HEK293 (cell line): ENCODE measurements at regions not wholly inside any gene's neighbourhood (a gene's known extent, or its start where the extent isn't known, plus 50 kb on each side); places are given as distances from the start of the nearest gene placed in this dataset.

Experiments used
- CTCF ChIA-PET: fragments of 350-600 bp; formaldehyde crosslinking; extraction: SDS; loops from one replicate; lab custom pipeline; 2021; ENCODE audit warnings: antibody characterized with exemption; lab: Yijun Ruan, JAX
- POLR2A ChIA-PET: fragments of 300-600 bp; formaldehyde crosslinking; extraction: SDS; loops from one replicate; lab custom pipeline; 2020; ENCODE audit warnings: antibody characterized with exemption, inconsistent platforms; lab: Yijun Ruan, JAX
- H3K27ac ChIP-seq: fragments of 200-500 bp; sonication (Bioruptor generic); 2 replicates; pipeline ENCODE4 v1.5.1; 2014; ENCODE audit warnings: low read depth, low read length, control low read depth, inconsistent platforms; ENCODE audit errors: extremely low read depth
- H3K36me3 ChIP-seq, 2 experiments: fragments of 200-500 bp in 1 of 2; sonication (Bioruptor generic) in 1 of 2; 1 replicate in 1 of 2; 2 replicates in 1 of 2; pipeline ENCODE4 v1.5.1; 2014 to 2017; ENCODE audit warnings: inconsistent platforms in 2 of 2, low read length in 2 of 2; ENCODE audit not compliant: control insufficient read depth in 2 of 2, insufficient read depth in 1 of 2
- H3K4me1 ChIP-seq: fragments of 200-500 bp; sonication (Bioruptor generic); 2 replicates; pipeline ENCODE4 v1.5.1; 2014; ENCODE audit warnings: mild to moderate bottlenecking, low read length, inconsistent platforms; ENCODE audit not compliant: control insufficient read depth, insufficient read depth
- H3K4me3 ChIP-seq: 2 replicates; pipeline ENCODE4 v1.5.1; 2011; ENCODE audit warnings: low read depth, mild to moderate bottlenecking, control low read depth, low read length, moderate library complexity
- H3K9me3 ChIP-seq: fragments of 200-500 bp; sonication (Bioruptor generic); 2 replicates; pipeline ENCODE4 v1.5.1; 2014; ENCODE audit warnings: low read depth, low read length, inconsistent platforms; ENCODE audit not compliant: control insufficient read depth, insufficient read depth
- GLIS2 ChIP-seq: fragments of 450-650 bp; formaldehyde crosslinking; IDR thresholded peaks from 2 replicates; pipeline ENCODE4 v1.5.1; 2016; ENCODE audit warnings: missing biosample characterization, missing genetic modification characterization
- MYNN ChIP-seq: fragments of 450-650 bp; formaldehyde crosslinking; IDR thresholded peaks from 2 replicates; pipeline ENCODE4 v1.5.1; 2016; ENCODE audit warnings: missing biosample characterization, missing genetic modification characterization, borderline replicate concordance
- ZNF23 ChIP-seq: fragments of 450-650 bp; formaldehyde crosslinking; IDR thresholded peaks from 2 replicates; pipeline ENCODE4 v1.5.1; 2016; ENCODE audit warnings: missing biosample characterization, missing genetic modification characterization, borderline replicate concordance
- ZNF311 ChIP-seq: fragments of 450-650 bp; formaldehyde crosslinking; IDR thresholded peaks from 2 replicates; pipeline ENCODE4 v1.5.1; 2017; ENCODE audit warnings: missing biosample characterization, missing genetic modification characterization, borderline replicate concordance
- ZNF341 ChIP-seq: fragments of 450-650 bp; formaldehyde crosslinking; IDR thresholded peaks from 2 replicates; pipeline ENCODE4; 2016; ENCODE audit warnings: low read depth, missing biosample characterization, missing genetic modification characterization
- ZNF354C ChIP-seq: fragments of 450-650 bp; formaldehyde crosslinking; IDR thresholded peaks from 2 replicates; pipeline ENCODE4 v1.5.1; 2016; ENCODE audit warnings: missing biosample characterization, missing genetic modification characterization, low read depth, borderline replicate concordance
- ZNF426 ChIP-seq: fragments of 450-650 bp; formaldehyde crosslinking; IDR thresholded peaks from 2 replicates; pipeline ENCODE4 v1.5.1; 2017; ENCODE audit warnings: missing biosample characterization, missing genetic modification characterization, mild to moderate bottlenecking, inconsistent platforms, moderate library complexity
- ZNF600 ChIP-seq: fragments of 450-650 bp; formaldehyde crosslinking; IDR thresholded peaks from 2 replicates; pipeline ENCODE4 v1.5.1; 2016; ENCODE audit warnings: missing biosample characterization, missing genetic modification characterization
- ZNF624 ChIP-seq: fragments of 450-650 bp; formaldehyde crosslinking; IDR thresholded peaks from 2 replicates; pipeline ENCODE4 v1.5.1; 2017; ENCODE audit warnings: missing biosample characterization, missing genetic modification characterization
- ZNF664 ChIP-seq: fragments of 450-650 bp; formaldehyde crosslinking; IDR thresholded peaks from 2 replicates; pipeline ENCODE4 v1.5.1; 2016; ENCODE audit warnings: missing biosample characterization, missing genetic modification characterization
- ZNF670 ChIP-seq: fragments of 450-650 bp; formaldehyde crosslinking; IDR thresholded peaks from 2 replicates; pipeline ENCODE4 v1.5.1; 2016; ENCODE audit warnings: missing biosample characterization, missing genetic modification characterization, low read depth
- ZNF791 ChIP-seq: fragments of 450-650 bp; formaldehyde crosslinking; IDR thresholded peaks from 2 replicates; pipeline ENCODE4 v1.5.1; 2016; ENCODE audit warnings: missing biosample characterization, missing genetic modification characterization
- ZXDB ChIP-seq: fragments of 450-650 bp; formaldehyde crosslinking; IDR thresholded peaks from 2 replicates; pipeline ENCODE4 v1.5.1; 2016; ENCODE audit warnings: missing biosample characterization, missing genetic modification characterization
- TF ChIP-seq, protein P1 (sequence below): fragments of 450-650 bp; formaldehyde crosslinking; IDR thresholded peaks from 2 replicates; pipeline ENCODE4 v1.5.1; 2016; ENCODE audit warnings: missing biosample characterization, missing genetic modification characterization, borderline replicate concordance
- TF ChIP-seq, protein P2 (sequence below): fragments of 450-650 bp; formaldehyde crosslinking; IDR thresholded peaks from 2 replicates; pipeline ENCODE4 v1.5.1; 2016; ENCODE audit warnings: missing biosample characterization, missing genetic modification characterization
- TF ChIP-seq, protein P3 (sequence below): fragments of 450-650 bp; formaldehyde crosslinking; IDR thresholded peaks from 2 replicates; pipeline ENCODE4 v1.5.1; 2016; ENCODE audit warnings: missing biosample characterization, missing genetic modification characterization
- TF ChIP-seq, protein P4 (sequence below): fragments of 450-650 bp; formaldehyde crosslinking; IDR thresholded peaks from 2 replicates; pipeline ENCODE4 v1.5.1; 2016; ENCODE audit warnings: missing biosample characterization, missing genetic modification characterization
- TF ChIP-seq, protein P5 (sequence below): fragments of 450-650 bp; formaldehyde crosslinking; IDR thresholded peaks from 2 replicates; pipeline ENCODE4 v1.5.1; 2017; ENCODE audit warnings: missing biosample characterization, missing genetic modification characterization
- TF ChIP-seq, protein P6 (sequence below): fragments of 450-650 bp; formaldehyde crosslinking; IDR thresholded peaks from 2 replicates; pipeline ENCODE4 v1.5.1; 2016; ENCODE audit warnings: missing biosample characterization, missing genetic modification characterization

DNA sequence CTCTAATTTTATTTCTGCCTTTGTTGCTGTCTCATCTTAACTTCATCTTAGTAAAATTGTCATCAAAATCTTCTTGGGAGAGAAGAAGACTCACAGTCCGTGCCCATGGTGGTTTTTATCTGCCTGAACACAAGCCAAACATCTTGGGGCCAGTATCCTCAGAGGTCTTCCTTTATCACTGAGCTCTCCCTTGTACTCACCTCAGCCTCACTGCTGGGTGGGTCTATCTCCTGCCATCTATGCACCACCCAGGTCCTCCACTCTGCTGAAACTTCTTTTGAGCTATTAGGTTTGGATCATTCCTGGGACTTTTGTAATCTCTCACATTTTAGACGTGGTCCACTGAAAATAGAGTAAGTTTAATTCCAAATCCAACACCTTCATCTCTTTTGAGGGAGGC, 116.3 kb upstream of the EPB41L4A start:
- ChIA-PET CTCF (no interaction called here), POLR2A (no interaction called here)
- Histone ChIP-seq H3K36me3 (no peaks in the 10 kb centered on the region), H3K27ac (no peak overlapping the region), H3K4me1 (no peaks in the 10 kb centered on the region), H3K9me3 (no peaks in the 10 kb centered on the region), H3K4me3 (no peak overlapping the region)
- TF ChIP-seq ZNF341 (no peak), ZNF426 (tag by site-specific recombination) (no peak), ZNF600 (tag by site-specific recombination) (no peak), MYNN (tag by site-specific recombination) (no peak), ZNF664 (tag by site-specific recombination) (no peak), ZNF791 (no peak), ZXDB (tag by site-specific recombination) (no peak), ZNF670 (tag by site-specific recombination) (no peak), ZNF311 (tag by site-specific recombination) (no peak), GLIS2 (no peak), ZNF624 (tag by site-specific recombination) (no peak), ZNF354C (tag by site-specific recombination) (no peak), ZNF23 (tag by site-specific recombination) (no peak)
- TF ChIP-seq, protein P1, sequence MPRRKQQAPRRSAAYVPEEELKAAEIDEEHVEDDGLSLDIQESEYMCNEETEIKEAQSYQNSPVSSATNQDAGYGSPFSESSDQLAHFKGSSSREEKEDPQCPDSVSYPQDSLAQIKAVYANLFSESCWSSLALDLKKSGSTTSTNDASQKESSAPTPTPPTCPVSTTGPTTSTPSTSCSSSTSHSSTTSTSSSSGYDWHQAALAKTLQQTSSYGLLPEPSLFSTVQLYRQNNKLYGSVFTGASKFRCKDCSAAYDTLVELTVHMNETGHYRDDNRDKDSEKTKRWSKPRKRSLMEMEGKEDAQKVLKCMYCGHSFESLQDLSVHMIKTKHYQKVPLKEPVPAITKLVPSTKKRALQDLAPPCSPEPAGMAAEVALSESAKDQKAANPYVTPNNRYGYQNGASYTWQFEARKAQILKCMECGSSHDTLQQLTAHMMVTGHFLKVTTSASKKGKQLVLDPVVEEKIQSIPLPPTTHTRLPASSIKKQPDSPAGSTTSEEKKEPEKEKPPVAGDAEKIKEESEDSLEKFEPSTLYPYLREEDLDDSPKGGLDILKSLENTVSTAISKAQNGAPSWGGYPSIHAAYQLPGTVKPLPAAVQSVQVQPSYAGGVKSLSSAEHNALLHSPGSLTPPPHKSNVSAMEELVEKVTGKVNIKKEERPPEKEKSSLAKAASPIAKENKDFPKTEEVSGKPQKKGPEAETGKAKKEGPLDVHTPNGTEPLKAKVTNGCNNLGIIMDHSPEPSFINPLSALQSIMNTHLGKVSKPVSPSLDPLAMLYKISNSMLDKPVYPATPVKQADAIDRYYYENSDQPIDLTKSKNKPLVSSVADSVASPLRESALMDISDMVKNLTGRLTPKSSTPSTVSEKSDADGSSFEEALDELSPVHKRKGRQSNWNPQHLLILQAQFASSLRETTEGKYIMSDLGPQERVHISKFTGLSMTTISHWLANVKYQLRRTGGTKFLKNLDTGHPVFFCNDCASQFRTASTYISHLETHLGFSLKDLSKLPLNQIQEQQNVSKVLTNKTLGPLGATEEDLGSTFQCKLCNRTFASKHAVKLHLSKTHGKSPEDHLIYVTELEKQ: no peak
- TF ChIP-seq, protein P2, sequence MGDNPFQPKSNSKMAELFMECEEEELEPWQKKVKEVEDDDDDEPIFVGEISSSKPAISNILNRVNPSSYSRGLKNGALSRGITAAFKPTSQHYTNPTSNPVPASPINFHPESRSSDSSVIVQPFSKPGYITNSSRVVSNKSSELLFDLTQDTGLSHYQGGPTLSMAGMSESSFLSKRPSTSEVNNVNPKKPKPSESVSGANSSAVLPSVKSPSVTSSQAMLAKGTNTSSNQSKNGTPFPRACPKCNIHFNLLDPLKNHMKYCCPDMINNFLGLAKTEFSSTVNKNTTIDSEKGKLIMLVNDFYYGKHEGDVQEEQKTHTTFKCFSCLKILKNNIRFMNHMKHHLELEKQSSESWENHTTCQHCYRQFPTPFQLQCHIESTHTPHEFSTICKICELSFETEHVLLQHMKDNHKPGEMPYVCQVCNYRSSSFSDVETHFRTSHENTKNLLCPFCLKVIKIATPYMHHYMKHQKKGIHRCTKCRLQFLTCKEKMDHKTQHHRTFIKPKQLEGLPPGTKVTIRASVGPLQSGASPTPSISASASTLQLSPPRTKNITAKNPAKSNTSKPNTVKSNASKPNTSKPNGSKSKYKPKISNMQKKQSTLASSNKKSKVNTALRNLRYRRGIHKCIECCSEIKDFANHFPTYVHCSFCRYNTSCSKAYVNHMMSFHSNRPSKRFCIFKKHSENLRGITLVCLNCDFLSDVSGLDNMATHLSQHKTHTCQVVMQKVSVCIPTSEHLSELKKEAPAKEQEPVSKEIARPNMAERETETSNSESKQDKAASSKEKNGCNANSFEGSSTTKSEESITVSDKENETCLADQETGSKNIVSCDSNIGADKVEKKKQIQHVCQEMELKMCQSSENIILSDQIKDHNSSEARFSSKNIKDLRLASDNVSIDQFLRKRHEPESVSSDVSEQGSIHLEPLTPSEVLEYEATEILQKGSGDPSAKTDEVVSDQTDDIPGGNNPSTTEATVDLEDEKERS: no peak
- TF ChIP-seq, protein P3, sequence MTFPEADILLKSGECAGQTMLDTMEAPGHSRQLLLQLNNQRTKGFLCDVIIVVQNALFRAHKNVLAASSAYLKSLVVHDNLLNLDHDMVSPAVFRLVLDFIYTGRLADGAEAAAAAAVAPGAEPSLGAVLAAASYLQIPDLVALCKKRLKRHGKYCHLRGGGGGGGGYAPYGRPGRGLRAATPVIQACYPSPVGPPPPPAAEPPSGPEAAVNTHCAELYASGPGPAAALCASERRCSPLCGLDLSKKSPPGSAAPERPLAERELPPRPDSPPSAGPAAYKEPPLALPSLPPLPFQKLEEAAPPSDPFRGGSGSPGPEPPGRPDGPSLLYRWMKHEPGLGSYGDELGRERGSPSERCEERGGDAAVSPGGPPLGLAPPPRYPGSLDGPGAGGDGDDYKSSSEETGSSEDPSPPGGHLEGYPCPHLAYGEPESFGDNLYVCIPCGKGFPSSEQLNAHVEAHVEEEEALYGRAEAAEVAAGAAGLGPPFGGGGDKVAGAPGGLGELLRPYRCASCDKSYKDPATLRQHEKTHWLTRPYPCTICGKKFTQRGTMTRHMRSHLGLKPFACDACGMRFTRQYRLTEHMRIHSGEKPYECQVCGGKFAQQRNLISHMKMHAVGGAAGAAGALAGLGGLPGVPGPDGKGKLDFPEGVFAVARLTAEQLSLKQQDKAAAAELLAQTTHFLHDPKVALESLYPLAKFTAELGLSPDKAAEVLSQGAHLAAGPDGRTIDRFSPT (tag by site-specific recombination): no peak
- TF ChIP-seq, protein P4, sequence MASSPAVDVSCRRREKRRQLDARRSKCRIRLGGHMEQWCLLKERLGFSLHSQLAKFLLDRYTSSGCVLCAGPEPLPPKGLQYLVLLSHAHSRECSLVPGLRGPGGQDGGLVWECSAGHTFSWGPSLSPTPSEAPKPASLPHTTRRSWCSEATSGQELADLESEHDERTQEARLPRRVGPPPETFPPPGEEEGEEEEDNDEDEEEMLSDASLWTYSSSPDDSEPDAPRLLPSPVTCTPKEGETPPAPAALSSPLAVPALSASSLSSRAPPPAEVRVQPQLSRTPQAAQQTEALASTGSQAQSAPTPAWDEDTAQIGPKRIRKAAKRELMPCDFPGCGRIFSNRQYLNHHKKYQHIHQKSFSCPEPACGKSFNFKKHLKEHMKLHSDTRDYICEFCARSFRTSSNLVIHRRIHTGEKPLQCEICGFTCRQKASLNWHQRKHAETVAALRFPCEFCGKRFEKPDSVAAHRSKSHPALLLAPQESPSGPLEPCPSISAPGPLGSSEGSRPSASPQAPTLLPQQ (tag by site-specific recombination): no peak
- TF ChIP-seq, protein P5, sequence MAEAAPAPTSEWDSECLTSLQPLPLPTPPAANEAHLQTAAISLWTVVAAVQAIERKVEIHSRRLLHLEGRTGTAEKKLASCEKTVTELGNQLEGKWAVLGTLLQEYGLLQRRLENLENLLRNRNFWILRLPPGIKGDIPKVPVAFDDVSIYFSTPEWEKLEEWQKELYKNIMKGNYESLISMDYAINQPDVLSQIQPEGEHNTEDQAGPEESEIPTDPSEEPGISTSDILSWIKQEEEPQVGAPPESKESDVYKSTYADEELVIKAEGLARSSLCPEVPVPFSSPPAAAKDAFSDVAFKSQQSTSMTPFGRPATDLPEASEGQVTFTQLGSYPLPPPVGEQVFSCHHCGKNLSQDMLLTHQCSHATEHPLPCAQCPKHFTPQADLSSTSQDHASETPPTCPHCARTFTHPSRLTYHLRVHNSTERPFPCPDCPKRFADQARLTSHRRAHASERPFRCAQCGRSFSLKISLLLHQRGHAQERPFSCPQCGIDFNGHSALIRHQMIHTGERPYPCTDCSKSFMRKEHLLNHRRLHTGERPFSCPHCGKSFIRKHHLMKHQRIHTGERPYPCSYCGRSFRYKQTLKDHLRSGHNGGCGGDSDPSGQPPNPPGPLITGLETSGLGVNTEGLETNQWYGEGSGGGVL (tag by site-specific recombination): no peak
- TF ChIP-seq, protein P6, sequence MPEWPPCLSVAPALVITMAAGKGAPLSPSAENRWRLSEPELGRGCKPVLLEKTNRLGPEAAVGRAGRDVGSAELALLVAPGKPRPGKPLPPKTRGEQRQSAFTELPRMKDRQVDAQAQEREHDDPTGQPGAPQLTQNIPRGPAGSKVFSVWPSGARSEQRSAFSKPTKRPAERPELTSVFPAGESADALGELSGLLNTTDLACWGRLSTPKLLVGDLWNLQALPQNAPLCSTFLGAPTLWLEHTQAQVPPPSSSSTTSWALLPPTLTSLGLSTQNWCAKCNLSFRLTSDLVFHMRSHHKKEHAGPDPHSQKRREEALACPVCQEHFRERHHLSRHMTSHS (tag by site-specific recombination): no peak
